Nephron progenitor cell (in vitro differentiated cells): ENCODE measurements at regions not wholly inside any gene's neighbourhood (a gene's known extent, or its start where the extent isn't known, plus 50 kb on each side); places are given as distances from the start of the nearest gene placed in this dataset.

ENCODE experiments used
- DNase-seq: peaks from one replicate; pipeline ENCODE4 v3.0.0; 2021
- H3K27ac Mint-ChIP-seq: 2 replicates; pipeline ENCODE4 v1.8.0; 2021; ENCODE audit warnings: mild to moderate bottlenecking, moderate library complexity, mixed read lengths
- H3K27me3 Mint-ChIP-seq: 2 replicates; pipeline ENCODE4 v1.8.0; 2021; ENCODE audit warnings: mild to moderate bottlenecking, low read depth, mixed read lengths; ENCODE audit not compliant: poor library complexity
- H3K36me3 Mint-ChIP-seq: 2 replicates; pipeline ENCODE4 v1.8.0; 2021; ENCODE audit warnings: low read depth, mixed read lengths
- H3K4me1 Mint-ChIP-seq: 2 replicates; pipeline ENCODE4 v1.8.0; 2021; ENCODE audit warnings: mixed read lengths
- H3K4me3 Mint-ChIP-seq: 2 replicates; pipeline ENCODE4 v1.8.0; 2021; ENCODE audit warnings: mild to moderate bottlenecking, moderate library complexity, mixed read lengths
- H3K9me3 Mint-ChIP-seq: 2 replicates; pipeline ENCODE4 v1.8.0; 2021; ENCODE audit warnings: mild to moderate bottlenecking, moderate library complexity, mixed read lengths
- TF ChIP-seq, protein P1 (sequence below): fragments of 200-600 bp; sonication (generic); IDR thresholded peaks from 2 replicates; pipeline ENCODE4 v1.5.0; 2021; ENCODE audit warnings: antibody characterized with exemption

DNA sequence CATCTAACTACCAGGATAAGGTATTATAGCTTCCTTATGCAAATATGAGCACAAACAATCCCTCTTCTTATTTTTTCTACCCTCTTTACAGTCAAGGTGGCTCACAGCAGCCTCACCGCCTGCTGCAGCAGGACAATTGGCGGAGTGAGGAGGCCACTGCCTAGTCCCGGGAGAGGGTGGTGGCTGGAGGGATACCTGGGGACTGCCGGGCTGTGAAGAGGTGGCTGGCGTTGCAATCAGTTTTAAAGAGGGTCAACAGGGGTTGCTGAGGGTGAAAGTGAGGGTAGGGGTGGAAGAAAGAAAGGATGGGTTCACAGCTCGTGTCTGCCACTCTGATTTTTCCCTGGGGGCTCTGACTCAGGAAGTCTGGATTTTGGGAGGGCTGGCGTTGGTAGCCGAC lies 105.1 kb upstream of the SLC6A6 start:
- Mint-ChIP-seq H3K36me3 (peaks cover 9% of the 10 kb centered on the region), H3K4me3 (no peak overlapping the region), H3K27me3 (no peaks in the 10 kb centered on the region), H3K27ac (no peak overlapping the region), H3K4me1 (peaks cover 33% of the 10 kb centered on the region), H3K9me3 (peaks cover 12% of the 10 kb centered on the region)
- no peak for DNase-seq
- TF ChIP-seq, protein P1, sequence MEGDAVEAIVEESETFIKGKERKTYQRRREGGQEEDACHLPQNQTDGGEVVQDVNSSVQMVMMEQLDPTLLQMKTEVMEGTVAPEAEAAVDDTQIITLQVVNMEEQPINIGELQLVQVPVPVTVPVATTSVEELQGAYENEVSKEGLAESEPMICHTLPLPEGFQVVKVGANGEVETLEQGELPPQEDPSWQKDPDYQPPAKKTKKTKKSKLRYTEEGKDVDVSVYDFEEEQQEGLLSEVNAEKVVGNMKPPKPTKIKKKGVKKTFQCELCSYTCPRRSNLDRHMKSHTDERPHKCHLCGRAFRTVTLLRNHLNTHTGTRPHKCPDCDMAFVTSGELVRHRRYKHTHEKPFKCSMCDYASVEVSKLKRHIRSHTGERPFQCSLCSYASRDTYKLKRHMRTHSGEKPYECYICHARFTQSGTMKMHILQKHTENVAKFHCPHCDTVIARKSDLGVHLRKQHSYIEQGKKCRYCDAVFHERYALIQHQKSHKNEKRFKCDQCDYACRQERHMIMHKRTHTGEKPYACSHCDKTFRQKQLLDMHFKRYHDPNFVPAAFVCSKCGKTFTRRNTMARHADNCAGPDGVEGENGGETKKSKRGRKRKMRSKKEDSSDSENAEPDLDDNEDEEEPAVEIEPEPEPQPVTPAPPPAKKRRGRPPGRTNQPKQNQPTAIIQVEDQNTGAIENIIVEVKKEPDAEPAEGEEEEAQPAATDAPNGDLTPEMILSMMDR: no peak

DNA sequence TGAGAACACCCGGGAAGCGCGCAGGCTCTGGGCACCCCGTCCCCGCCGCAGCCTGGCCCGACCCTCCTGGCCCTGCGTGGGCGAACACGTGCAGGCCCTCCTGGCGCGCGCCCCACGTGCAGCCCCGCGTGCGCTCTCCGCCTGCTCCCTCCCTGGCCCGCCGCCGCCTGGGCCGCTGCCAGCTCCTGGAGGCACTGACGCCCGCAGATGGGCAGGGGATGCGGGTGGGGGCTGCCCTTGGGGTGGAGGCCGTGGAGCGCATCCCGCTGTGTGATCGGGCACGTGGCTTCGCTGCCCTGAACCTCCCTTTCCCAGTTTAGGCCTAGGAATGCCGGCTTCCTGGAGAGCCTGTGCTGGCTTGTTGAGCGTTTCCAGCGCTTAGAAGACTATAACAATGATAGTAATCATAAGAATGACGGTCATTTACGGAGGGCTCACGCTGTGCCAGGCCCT lies 104.6 kb upstream of the SLC6A6 start:
- TF ChIP-seq, protein P1: no peak
- Mint-ChIP-seq H3K9me3 (peaks cover 11% of the 10 kb centered on the region), H3K4me3 (no peak overlapping the region), H3K36me3 (peaks cover 9% of the 10 kb centered on the region), H3K27me3 (no peaks in the 10 kb centered on the region), H3K27ac (no peak overlapping the region), H3K4me1 (peaks cover 38% of the 10 kb centered on the region)
- no peak for DNase-seq

DNA sequence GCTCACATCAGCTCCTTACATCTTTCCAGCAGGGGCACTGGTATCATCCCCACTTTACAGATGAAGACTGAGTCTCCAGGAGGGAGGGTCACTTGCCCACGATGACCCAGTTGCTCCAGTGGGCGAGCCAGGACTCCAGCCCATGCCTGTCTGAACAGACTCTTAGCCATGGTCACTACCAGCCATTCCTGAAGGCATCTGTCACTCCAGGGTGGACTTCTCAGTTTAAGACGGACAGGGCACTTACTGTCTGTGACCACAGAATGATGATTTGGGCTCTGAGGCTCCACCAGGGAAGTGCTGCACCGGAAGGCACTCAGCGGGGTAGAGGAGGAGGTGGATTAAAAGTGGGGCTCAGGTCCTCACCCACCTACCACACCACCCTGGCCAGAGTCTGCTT lies 104.0 kb upstream of the SLC6A6 start:
- H3K4me1 Mint-ChIP-seq: peaks cover 44% of the 10 kb centered on the region
- no peaks in the 10 kb centered on the region for H3K27me3 Mint-ChIP-seq
- peaks cover 11% of the 10 kb centered on the region for H3K9me3 Mint-ChIP-seq
- no peak for DNase-seq
- H3K27ac Mint-ChIP-seq: no peak overlapping the region
- no peak overlapping the region for H3K4me3 Mint-ChIP-seq
- H3K36me3 Mint-ChIP-seq: peaks cover 9% of the 10 kb centered on the region
- TF ChIP-seq, protein P1: no peak

DNA sequence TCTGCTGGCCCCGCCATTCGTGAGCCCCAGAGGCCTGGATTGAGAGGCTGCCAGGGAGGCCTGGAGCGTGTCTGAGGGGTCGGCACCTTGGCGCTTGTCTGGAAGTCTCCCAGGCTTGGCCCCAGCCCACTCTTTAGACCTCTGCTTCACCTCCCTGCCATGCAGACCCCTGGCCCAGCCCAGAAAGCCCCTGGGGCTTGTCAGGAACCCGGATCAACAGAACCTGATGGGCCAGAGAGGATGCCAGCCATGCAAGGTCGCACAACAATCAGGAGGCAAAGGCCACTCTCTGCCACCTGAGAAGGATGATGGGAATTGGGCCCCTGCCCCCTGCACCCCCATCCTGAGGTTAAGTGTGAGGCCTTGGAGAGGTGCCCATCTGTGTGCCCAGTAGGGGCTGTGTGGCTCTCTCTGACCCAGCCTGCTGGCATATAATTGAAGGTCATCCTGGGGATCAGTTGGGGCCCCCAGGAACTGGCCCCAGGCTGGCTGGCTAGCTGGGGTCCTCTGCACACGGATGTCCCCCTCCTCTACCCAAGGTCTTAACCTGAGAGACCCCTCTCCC lies 103.3 kb upstream of the SLC6A6 start:
- TF ChIP-seq, protein P1: no peak
- H3K36me3 Mint-ChIP-seq: peaks cover 9% of the 10 kb centered on the region
- H3K9me3 Mint-ChIP-seq: peaks cover 11% of the 10 kb centered on the region
- no peaks in the 10 kb centered on the region for H3K27me3 Mint-ChIP-seq
- no peak overlapping the region for H3K27ac Mint-ChIP-seq
- H3K4me1 Mint-ChIP-seq: peaks cover 47% of the 10 kb centered on the region
- no peak for DNase-seq
- no peak overlapping the region for H3K4me3 Mint-ChIP-seq

DNA sequence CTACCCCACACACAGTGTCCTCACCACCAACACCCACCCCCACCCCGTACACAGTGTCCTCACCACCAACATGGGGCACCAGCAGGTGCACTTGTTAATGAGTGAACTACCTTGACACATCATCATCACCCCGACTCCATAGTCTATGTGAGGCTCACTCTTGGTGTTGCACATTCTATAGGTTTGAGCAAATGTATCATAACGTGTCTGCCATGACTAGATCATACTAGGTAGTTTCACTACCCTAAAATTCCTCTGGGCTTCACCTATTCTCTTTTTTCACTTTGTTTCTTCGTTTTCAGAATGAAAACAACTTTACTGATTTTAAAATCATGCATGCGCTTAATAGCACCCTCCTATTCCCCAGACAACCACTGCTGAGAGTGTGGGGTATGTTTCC lies 102.6 kb upstream of the SLC6A6 start:
- H3K27me3 Mint-ChIP-seq: peaks cover 4% of the 10 kb centered on the region
- TF ChIP-seq, protein P1: no peak
- H3K4me3 Mint-ChIP-seq: no peak overlapping the region
- H3K27ac Mint-ChIP-seq: no peak overlapping the region
- H3K9me3 Mint-ChIP-seq: peaks cover 4% of the 10 kb centered on the region
- no peak for DNase-seq
- peaks cover 41% of the 10 kb centered on the region for H3K4me1 Mint-ChIP-seq
- peaks cover 2% of the 10 kb centered on the region for H3K36me3 Mint-ChIP-seq

DNA sequence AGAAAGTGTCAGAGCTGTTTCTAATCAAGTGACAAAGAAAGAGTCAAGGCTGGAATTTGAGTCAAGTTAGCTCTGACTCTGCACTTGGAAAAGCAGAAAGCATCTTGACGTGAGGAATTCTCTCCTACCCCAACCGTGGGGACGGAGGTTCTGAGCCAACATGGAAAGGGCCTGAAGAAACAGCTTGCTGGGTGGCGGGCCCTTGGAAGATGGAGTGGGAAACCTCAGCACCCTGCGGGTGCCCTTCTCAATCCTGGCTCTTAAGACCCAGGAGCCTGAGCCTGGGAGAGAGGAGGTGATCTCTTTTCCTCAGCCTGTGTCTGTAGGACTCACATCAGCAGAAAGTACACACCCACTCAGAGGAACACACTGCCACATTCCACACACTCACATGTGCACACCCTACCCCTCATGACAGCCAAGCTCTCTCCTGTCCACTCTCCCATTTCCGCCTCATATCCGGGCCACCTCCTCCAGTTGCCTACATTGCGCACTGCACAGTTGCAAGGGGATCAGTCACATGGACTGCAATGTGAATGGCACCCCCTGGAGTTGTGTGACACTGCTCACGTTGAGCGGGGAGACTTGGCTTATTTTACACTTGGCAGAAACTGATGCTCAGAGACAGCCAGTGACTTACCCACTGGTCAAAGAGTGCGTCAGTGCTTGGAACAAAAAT lies 101.5 kb upstream of the SLC6A6 start:
- no peaks in the 10 kb centered on the region for H3K36me3 Mint-ChIP-seq
- TF ChIP-seq, protein P1: no peak
- no peaks in the 10 kb centered on the region for H3K9me3 Mint-ChIP-seq
- H3K27ac Mint-ChIP-seq: no peak overlapping the region
- peaks cover 5% of the 10 kb centered on the region for H3K27me3 Mint-ChIP-seq
- H3K4me1 Mint-ChIP-seq: peaks cover 49% of the 10 kb centered on the region
- no peak for DNase-seq
- H3K4me3 Mint-ChIP-seq: no peak overlapping the region
